Activated naive CD4-positive, alpha-beta T cell treated with anti-CD3 and anti-CD28 coated beads, Interleukin-2, amount 50 U/mL, for 16 hours (primary cell): ENCODE measurements at regions not wholly inside any gene's neighbourhood (a gene's known extent, or its start where the extent isn't known, plus 50 kb on each side); places are given as distances from the start of the nearest gene placed in this dataset.
"Not testable (repeated sequence)": the region's sequence is repeated elsewhere in the genome, so short reads cannot be mapped to it uniquely, and the experiment has no call there.

Experiments
- DNase-seq: peaks from one replicate; pipeline ENCODE4 v3.0.0-alpha.2; 2020

DNA sequence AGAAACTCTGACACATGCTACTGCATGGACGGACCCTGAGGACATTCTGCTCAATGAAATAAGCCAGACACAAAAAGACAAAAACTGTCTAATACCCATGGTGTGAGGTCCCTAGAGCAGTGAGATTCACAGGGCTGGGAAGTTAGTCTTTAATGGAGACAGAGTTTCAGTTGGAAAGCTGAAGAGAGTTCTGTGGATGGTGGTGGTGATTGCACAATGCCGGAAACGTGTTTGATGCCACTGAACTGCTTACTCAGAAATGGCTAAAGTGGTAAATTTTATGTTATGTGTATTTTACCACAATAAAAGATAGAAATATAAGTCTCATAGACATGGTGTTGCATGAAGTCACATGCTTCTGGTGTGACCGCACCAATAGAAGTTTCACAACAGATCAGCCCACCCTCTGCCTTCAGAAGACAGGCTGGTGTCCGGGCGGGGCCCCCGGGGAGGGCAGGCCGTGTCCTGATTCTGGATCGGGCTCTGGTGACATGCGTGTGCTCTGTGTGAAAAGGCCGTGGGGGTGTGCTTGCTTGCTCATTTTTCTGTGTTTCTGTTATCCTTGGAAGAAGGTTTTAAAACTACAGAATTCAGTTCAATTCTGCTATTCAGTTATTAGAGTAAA is 108.5 kb upstream of the ZNF469 start:
- DNase-seq = not testable (repeated sequence)

DNA sequence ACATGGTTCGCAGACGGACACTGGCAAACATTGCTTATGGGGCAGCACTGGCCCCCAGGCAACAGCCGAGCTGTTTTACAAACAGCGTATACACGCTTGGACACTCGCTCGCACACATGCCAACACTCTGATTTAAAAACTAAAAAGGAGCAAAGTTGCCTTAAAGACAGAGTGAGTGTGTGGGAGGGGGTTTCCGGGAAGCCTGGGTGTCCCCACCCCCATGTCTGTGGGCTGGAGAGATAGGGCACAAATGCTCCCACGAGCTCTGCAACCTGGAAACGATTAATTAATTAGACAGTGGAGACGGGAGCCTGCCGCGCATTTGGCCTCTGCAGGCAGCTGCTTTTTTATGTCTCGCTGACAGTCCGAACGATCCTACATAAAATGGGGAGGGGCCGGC is 107.9 kb upstream of the ZNF469 start:
- DNase-seq = no peak

DNA sequence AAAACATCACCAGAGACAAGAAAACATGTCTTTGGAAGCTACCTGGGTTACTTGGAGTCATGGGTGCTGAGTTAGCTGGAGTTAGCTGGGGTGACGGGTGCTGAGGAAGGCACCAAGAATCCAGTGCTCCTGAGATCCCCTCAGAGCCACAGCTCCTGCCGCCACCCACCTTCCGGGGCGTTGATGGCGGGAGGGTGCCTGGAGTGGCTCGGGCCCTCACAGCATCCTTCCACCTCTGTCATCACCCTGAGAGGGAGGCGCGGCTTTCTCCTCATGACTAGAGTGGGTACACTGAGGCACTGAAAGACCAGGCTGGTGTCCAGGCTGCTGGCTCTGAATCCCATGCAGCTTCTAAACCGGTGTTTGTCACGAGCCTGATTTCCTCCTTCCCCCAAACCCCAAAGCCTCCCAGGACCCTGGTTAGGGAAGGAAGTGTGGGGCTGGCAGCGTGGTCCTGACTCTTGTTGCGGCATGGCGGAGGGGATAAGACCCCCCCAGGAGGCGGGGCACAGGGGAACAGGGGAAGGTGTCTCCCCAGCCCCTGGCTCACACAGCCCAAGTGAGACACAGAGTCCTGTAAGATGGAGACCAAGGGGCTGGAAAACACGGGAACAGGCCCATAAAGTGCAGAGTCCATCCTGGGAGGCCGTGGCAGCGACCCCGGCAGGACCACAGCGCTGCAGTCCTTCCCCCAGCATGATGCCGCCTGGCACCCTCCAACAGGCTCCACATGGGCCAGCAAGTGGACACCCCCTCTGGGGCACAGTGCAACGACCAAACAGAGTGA is 107.2 kb upstream of the ZNF469 start:
- DNase-seq = not testable (repeated sequence)

DNA sequence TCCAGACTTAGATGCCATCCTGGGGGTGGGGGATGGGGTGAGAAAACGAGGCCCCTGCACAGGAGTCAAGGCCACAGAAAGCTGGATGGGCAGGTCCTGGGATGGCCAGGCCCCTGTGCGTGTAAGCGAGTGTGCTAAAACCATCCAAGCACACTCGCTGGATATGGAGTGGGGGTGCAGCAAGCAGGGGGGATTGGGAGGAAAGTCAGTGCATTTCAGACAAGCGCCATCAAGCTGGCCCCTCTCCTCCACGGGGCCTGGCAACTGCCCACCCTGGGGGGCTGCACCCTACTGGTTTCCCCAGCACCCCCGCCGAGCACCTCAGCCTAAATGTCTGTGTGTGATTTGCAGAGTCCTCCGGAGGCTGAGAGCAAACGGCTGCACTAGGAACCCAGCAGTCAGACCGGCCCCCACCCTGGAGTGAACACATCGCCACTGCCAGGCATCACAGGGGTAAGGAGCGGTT is 106.6 kb upstream of the ZNF469 start:
- not testable (repeated sequence) for DNase-seq

DNA sequence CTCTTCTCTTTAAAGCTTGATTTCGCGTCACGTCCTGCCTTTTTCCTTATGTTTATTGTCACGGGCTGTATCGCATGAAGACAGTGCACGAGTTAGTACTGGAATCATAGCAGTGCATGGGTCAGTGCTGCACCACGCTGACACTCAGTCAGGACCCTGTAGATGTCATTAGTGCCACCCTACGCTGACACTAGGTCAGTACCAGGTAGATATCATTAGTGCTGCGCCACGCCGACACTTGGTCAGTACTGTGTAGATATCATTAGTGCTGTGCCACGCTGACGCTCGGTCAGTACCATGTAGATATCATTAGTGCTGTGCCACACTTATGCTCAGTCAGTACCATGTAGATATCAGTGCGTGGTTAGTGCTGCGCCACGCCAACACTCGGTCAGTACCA is 106.2 kb upstream of the ZNF469 start:
- no peak for DNase-seq

DNA sequence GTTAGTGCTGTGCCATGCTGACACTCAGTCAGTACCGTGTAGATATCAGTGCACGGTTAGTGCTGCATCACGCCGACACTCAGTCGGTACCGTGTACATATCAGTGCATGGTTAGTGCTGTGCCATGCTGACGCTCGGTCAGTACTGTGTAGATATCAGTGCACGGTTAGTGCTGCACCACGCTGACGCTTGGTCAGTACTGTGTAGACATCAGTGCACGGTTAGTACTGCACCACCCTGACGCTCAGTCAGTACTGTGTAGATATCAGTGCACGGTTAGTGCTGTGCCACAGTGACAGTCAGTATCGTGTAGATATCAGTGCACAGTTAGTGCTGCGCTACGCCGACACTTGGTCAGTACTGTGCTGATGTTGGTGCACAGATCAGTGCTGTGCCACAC is 102.8 kb upstream of the ZNF469 start:
- no peak for DNase-seq

DNA sequence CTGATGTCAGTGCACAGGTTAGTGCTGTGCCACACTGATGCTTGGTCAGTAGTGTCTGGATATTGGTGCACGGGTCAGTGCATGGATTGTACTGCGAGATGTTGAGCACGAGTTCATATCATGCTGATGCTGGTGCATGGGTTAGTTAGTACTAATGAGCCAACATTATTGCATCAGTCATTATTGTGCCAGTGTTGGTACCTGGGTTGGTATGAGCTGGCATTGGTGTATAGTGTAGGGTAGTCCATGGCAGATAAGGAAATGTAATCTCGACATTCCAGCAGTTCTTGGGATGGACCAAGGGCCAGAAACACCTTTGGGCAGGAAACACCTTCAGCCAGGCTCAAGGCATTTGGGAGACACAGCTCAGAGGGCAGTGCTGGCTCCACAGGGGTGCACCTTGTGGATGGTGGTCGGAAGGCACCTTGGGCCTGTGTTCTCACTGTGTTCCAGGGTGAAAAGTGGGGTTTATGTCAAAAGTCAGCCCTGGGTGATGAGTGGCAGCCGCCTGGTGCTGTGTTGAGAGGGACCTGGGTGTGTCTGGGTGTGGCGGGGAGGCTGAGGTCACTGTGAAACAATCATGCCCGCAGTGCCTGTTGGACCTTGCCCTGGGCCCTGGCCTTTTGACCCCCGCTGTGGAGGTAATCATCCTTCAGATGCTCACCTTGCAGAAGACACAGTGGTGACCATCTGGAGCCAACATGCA is 100.7 kb upstream of the ZNF469 start:
- DNase-seq = no peak

DNA sequence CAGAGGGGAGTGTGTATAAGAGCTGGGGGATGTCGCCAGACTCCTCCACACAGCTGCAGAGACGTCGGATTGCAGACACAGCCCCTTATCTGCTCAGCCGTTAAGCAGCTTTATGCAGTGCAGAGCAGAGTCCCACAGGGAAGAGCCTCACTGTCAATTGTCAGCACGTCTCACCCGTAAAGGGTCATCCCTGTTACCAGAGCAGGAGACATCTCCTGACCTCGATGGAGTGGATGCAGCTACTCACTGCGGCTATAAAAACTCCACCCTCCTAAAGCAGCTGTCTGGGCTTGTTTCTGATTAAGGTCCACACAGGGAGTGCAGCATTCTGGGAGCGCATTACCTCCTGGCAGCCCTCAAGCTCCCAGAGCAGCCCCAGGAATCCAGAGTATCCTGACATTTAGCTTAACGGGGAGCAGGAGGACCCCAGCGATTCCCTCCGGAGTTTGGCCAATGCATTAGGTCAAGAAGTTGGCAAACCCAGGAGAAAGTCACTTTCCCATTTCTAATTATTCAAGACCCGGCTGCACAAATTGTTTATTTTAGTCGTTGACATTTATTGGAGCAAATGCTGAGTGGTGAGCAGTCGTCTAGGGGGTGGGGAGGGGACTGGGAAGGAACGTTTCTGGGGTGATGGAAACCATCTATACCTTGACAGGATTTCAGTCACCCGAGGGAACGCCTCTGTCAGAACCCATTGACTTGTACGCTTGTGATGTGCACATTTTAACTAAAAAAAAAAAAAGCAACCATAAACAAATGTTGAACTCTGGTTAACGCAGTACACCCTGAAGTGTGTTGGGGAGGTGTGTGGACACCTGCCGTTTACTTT is 100.0 kb upstream of the ZNF469 start:
- DNase-seq = no peak

DNA sequence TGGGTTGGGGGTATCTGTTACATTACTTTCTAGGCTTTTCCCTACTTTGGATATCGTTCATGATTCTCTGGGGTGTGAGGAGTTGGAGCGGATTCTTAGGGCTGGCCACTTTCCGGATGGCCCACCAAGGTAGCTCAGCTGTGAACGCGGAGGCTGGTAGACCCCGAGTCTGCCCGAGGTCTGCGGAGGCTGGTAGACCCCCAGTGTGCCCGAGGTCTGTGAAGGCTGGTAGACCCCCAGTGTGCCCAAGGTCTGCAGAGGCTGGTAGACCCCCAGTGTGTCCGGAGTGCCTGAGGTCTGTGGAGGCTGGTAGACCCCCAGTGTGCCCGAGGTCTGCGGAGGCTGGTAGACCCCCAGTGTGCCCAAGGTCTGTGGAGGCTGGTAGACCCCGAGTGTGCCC is 99.2 kb upstream of the ZNF469 start:
- no peak for DNase-seq

DNA sequence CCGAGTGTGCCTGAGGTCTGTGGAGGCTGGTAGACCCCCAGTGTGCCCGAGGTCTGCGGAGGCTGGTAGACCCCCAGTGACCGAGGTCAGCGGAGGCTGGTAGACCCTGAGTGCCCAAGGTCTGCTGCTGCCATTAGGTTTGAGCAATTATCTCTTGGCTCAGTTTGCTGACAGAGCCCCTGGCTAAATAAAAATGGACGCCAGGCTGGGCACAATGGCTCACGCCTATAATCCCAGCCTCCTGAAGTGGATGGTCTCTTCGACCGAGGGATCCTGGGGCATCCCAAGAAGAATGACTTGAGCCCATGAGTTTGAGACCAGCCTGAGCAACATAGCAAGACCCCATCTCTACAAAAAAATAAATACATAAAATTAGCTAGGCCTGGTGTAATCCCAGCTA is 98.7 kb upstream of the ZNF469 start:
- DNase-seq = no peak

DNA sequence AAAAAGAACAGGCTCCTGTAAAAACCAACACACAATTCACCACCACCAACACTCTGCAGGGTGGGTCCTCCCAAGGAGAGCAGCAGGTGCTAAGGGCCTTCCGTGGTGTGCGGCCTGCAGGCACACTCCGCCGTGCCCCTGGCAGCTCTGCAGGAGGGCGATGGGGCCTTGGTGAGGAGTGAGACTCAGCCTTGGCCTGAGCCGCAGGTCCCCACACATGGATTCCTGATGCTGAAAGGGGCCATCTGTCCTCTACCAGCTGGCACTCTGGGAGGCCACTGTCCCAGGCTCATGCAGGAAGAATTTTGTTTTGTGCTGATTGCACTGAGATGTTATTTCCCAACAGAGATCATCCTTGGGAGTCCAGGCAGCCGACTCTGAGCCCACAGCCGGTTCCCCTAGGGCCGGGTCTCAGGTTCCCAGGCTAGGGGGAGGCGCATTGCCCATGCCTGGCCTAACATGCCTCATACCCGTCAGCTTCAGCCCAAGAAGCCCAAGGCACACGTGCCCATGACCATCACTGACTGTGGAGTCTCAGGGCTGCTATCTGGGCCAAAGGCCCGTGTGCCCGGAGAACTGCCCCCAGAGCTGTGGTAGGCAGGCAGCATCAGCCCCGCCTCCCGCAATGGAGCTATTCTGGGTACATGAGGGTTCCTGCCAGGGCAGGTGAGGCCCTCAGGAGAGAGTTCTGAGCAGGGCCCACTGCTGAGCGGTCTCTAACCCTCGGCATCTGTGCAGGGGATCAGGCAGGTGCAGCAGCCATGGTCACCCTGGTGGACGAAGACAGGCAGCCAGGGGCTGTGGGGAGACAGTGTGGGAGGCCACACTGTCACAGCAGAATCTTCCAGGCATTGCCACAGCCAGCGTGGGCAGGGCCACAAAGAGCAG is 97.9 kb upstream of the ZNF469 start:
- DNase-seq = no peak

DNA sequence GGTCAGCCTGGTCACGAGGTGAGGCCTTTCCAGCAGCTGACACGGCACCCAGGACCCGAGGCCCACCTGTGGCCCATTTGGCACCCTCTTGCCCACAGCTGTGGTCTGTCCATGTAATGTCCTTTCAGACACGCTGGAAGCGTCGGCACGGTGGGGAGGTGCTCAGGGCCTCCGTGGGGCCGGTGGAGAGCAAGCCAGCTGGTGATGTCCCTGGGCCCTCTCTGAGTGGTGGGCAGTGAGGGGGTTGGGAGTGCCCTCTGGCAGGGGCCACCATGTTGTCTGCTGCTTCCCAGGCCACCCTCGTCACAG is 97.3 kb upstream of the ZNF469 start:
- DNase-seq = no peak

DNA sequence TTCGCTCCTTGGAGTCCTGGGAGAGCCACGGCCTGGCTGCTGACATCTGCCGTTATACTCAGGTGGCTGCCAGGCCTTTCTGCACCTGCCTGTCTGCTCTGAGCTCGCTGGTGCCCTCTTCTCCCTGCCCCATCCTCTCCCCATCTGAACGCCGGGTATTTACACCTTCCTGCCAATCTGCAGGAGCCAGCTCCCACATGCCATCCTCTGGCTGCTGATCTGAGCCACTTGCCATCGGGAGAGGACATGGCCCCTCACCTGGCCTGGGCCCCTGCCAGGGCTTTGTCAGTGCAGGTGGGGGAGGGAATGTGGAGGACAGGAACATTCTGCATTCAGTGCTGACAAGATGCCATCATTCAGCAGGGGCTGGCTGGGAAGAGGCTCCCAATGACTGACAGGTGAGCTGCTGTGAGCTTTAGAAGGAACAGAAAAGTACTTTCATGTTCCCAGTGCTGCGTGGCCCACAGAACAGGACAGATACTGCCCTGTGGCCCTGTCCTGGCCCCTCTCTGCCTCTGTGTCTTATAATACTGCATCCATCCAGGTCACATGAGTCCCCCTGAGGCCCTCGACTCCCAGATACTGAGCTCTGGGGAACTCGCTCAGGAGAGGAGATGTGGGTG is 96.3 kb upstream of the ZNF469 start:
- no peak for DNase-seq

DNA sequence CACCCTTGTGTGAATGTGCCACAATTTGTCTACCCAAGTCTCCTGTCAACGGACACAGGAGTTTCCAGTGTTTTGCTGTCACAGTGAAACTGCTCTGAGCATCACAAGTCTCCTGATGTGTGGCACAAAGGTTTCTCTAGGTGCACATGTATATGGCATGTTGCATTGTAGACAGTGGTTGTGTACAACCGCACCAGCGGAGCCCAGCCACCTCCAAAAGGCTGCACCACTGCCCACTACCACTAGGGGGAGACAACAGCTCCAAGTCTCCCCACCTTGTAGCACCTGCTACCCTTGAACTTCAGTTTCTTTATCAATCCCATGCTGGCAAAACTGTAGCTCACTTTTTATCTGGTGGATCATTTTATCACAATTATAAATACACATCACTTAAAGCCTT is 95.5 kb upstream of the ZNF469 start:
- DNase-seq = no peak

DNA sequence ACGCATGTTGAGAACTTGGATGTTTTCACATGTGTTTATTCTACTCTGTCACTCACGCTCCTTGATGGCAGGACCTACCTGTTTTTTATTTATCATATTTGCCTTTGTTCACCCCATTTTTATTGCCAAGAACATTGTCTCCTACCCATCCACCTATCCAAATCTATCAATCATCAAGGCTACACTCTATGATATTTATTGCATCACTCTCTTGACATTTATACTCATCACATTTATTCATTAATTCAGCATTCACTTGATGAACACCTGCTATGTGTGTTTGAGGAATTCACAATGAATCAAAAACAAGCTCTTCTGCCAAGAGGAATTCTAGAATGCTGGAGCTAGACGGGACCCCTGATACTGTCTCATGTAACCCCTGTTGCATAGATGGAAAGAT is 94.5 kb upstream of the ZNF469 start:
- no peak for DNase-seq

DNA sequence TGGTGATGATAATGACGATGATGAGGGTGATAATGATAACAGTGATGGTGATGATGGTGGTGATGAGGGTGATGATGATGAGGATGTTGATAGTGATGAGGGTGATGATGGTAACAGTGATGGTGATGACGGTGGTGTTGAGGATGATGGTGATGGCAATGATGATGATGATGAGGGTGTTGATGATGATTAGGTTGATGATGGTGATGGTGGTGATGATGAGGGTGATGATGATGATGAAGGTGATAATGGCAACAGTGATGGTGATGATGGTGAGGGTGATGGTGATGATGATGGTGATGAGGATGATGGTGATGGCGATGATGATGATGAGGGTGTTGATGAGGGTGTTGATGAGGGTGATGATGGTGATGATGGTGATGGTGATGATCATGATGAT is 93.8 kb upstream of the ZNF469 start:
- no peak for DNase-seq

DNA sequence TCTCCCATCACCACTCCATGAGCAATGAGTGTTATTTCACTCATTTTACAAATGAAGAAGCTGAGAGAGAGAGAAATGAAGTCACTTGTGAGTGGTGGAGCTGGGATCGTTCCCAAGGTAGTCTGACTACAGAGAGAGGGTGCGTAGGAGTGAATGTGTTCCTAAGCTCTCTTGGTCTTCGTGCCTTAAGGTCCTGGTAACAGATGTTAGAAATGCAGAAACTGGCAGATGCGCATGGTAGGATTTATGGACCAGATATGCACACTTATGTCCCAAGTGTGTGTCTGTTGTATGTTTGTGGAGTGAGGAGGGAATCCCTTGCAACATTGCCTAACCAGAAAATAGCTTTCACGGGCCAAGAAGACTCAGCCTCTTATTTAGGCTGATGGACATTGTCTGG is 93.2 kb upstream of the ZNF469 start:
- no peak for DNase-seq

DNA sequence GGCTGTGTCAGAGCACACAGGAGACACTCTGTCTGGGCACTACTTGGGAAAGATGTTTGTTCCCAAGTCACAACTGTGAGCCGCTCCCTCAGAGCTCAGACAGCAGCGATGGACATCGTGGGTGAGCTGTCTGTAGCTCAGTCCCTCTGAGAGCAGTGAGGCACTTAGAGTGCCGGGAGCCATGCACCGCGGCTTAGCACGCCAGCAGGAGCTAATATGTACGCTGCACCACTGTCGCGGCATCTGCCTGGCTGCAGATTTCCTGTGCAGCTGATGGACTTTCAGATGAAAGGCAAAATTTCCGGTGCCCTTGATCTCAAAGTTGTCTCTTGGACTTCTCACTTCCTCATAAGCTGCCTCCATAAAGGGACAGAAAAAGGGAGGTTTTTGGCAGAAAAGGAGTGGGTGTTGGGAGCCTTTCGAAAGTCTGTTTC is 92.8 kb upstream of the ZNF469 start:
- DNase-seq = no peak

DNA sequence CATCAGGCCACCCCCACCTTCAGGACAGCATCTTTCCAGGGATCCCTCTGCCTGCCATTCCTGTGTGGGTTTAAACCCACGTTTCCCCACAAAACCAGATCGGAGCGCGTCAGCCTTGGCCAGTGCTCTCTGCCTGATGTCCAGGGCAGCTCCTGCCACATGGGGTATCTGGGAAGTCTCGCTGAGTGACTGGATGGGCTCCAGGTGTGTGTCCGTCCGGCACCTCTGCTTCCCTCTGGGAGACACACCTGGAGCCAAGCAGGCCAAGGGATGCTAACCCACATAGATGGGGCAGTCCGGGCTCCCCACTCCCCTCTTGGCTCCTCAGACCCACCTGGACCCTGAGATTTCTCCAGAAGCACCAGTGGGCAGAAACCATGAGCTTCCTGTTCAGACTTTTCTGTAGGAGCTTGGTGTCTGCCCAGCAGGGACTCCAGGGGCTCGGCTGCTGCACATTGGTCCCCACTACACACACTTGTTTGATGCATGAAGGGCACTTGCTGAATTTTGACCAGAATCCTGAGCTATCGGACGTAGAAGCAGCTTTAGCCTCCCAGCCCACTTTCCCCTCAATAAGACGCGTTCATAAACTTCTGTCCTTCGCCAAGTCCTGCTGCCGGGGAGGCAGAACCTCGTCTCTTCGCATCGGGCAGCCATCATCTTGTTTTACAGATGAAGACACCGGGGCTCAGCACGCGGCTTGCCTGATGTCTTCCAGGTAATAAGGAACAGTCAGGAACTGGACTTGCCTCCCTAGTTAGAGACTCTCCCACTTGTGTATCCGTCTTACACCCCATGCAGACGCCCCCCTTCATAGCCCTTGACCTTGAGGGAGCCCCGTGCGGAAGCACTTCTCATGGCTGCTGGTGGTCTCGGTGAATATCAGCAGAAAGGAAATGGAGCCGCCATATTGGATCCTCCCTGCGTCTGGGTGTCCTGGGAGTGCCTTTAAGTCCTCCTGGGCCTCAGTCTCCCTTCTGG is 91.6 kb upstream of the ZNF469 start:
- DNase-seq = no peak
